HG03159 (cell line): ENCODE measurements at regions not wholly inside any gene's neighbourhood (a gene's known extent, or its start where the extent isn't known, plus 50 kb on each side); places are given as distances from the start of the nearest gene placed in this dataset.

ENCODE experiments used
- ATAC-seq: cut with Tn5 transposase; IDR thresholded peaks from one replicate; pipeline ENCODE4 v1.9.1; 2021; ENCODE audit warnings: mild to moderate bottlenecking, moderate library complexity; ENCODE audit not compliant: unreplicated experiment

- ATAC-seq = no peak
Measured at GRCh38 chr18:51907687-51908597, 432.1 kb upstream of the DCC start.

DNA sequence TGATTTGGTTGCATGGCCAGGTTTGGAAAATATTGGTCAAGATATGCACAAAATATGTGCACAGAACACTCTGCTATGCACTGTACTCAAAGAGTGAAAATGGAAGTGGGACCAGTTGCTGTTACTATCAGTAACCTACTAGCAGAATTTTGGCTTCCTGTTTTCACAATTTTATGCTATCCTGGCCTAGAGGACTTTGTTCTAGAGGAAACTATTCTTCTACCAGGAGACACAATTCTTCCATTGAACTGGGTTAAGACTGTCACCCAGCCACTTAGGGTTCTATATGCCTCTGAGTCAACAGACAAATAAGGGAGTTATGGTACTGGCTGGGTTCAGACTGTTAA lies 431.4 kb upstream of the DCC start:
- no peak for ATAC-seq

DNA sequence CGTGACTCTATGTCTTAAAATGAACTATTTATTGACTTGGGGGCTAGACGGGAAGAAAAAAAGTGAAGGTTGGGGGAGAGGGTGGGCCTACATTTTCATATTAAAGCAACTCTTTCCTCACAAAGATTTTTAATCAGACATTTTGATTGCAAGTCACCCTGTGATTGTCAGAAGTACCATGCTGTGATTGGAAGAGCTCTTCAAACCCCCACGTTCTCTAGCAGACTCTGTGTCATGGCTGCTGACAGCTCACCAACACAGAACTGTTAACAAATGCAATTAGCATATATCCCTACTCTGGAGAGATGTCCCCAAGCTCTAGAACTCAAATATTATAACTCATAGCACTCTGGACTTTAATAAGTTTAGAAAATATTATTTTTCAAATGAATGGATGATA lies 428.4 kb upstream of the DCC start:
- no peak for ATAC-seq

- ATAC-seq = no peak
Measured at GRCh38 chr18:51912381-51912780, 427.6 kb upstream of the DCC start.

- no peak for ATAC-seq
Measured at GRCh38 chr18:51915176-51915575, 424.8 kb upstream of the DCC start.

DNA sequence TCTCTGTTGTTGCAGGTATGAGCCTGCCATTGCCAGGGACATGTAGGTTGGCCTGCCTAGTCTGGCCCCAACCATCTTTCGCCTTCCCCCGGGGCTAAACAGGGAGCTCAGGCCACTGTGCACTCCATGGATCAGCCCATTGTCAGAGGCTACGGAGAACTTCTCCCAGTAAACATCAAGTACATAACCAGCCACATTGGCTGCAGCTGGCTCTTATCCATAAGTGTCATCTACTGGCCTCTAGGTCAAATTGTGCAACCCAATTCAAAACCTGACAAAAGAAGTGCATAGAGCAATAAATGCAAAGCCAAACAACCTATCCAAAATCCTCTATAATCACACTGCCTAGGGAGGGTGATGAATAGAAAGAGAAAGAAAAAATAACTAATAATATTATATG lies 418.1 kb upstream of the DCC start:
- ATAC-seq = no peak

- ATAC-seq = no peak
Measured at GRCh38 chr18:51933903-51934302, 406.1 kb upstream of the DCC start.

GRCh38 chr18:51936115-51936514 lies 403.9 kb upstream of the DCC start:
- no peak for ATAC-seq

- no peak for ATAC-seq
Measured at GRCh38 chr18:51941999-51942398, 398.0 kb upstream of the DCC start.

DNA sequence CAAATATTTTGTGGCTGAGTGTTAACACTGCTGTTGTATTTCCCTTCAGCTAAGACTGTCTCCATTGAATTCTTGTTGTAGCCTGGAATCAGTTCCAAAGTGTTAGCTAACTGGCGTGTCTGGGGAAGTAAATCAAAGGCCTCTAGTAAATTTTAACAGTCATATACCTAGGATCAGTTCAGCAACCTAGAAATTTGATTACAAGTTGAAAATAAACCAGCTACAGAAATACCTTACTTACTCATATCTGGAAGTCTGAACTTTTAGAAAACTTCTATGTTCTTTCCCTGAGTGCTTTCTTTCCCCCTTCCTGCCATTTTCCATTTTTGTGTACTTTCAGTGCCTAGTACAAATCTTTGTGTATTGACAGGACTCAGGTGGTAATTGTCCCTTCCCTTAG lies 396.7 kb upstream of the DCC start:
- no peak for ATAC-seq

DNA sequence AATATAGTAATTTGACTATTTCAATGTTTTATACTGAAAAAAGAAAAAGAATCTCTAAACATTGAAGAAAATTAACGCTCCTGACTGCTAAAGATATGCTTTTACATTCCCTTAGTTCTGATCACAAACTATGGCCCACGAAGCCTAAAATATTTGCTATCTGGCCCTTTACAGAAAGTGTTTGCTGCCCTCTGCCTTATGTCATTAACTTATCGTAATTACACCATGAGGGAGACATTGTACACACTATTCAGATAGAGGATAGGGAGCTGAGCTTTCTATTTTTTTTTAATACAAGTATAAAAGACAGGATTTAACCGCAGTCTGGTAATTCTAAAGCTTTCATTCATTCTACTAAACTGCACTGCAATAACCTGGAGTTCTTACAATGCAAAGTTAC lies 393.1 kb upstream of the DCC start:
- no peak for ATAC-seq

DNA sequence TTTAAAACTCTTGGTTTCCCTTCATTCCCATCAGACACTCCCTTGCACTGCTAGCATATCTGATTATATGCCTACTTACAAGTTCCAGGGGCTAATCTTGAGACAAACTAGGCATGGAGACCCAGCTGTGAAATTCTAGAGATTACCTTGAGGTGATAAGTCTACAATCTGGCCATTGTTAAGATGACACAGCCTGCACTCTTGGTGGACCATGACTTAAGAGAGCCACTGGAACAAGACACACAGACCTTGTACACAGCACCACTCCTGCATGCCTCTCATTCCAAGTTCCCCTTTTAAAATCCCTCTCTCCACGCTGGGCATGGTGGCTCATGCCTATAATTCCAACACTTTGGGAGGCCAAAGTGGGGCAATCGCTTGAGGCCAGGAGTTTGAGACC lies 387.2 kb upstream of the DCC start:
- ATAC-seq = peak; percentile 36

GRCh38 chr18:51953521-51953920 lies 386.5 kb upstream of the DCC start:
- peak; percentile 80 for ATAC-seq

DNA sequence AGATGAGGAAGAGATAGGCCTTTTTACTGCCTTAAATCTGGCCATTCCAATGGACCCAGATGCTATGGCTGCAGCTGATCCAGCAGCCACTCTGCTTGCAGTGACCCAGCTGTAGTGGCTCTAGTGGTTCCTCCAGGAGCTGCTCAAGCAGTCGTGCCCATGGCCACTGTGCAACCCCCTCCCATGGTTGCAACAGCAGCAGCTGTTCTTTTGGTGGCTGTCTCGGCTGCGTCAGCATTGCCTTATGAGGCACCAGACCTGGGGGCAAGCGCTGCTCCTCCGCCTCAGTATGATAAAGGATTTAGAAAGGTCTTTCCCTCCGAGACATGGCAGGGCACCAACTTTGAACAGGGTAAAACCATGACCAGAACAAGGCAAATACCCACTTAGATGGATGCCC lies 384.9 kb upstream of the DCC start:
- no peak for ATAC-seq

DNA sequence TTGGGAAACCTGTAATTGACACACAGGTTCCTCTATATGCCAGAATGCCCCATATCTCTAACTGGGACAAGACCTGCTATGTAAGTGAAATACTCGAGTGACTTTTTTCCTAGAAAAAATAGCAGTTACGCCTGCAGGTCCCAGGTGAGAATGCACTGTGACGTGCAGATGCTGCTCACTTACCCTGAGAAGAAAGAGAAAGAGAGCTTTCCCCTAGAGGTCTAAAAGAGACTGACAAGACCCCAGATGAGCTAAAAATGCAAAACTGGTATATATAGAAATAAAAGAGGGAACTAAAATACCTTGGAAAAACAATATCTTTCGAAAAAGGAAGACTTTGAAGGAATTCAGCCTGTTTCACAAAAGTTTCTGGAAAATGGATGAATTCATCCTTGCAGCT lies 383.0 kb upstream of the DCC start:
- no peak for ATAC-seq

DNA sequence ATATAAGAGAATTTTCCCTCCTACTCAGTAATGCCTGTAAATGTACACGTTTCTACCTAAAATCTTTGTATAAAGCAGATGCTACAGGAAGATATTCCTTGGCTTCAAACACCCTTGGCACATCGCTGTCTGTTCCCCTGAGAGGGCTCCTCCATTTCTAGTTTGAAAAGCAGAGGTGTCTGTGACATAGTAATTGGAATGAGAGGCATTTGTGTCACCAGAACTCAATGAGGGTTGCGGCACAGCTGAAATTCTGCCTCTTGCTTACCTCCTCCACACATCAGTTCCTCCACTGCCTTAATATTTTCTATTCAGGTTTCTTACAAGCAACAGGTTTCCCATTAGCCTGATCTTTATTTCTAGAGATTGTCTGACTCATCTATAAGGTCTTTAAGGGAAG lies 359.9 kb upstream of the DCC start:
- no peak for ATAC-seq

DNA sequence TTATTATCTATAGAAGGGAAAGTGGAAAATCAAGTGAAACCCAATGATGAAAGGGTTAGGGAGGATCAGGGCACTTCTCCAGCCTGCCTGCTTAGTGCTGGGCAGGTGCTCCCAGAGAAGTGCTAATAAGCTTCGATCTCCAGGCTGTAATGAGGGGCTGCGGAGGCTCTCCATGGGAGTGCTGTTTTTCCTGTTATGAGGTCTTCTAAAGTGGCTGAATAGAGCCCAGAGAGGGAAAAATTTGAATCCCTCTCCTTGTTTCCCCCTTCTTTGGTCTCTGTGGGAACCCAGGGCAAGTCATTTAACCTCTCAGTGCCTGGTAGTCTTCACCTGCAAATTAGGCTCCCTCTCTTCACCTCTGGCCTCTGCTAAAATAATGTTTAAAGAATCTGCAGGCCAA lies 351.7 kb upstream of the DCC start:
- ATAC-seq = no peak

GRCh38 chr18:51997129-51997528 lies 342.9 kb upstream of the DCC start:
- no peak for ATAC-seq

DNA sequence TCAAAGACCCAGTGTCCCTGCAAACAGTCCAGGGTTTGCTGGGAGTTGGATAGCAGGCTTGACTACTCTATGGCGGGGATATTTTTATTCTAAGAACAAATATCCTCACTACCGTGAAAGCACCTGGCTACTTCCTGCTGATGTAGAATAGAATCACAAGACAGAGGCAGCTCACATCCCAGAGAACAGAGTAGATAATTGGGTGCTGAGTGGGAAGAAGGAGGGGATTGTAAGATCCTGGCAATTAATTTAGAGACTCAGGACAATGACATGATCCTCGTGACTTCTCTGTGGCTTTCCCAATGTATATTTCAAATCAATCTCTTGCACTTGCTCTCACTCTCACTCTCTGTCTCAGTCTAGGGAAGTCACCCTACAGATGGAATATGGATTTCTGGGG lies 341.9 kb upstream of the DCC start:
- no peak for ATAC-seq

DNA sequence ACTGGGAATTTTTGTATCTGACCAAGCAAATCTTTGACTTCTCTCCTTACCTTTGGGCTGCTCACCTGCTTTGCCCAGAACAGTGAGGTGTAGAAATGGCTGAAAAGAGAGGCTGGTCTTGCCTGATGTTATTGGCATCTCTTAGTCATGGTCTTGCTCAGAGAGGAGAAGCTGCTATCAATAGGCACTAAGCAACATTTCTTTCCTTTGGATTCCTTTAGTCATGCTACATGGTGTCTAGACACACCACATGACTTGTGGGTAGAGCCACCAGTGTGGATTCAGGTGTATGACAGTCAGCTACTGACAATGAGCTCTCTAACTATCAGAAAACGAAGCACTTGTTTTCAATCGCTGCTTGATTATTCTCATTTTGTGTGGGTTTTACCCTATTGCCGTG lies 341.3 kb upstream of the DCC start:
- no peak for ATAC-seq

GRCh38 chr18:51999351-51999750 lies 340.6 kb upstream of the DCC start:
- ATAC-seq = no peak

DNA sequence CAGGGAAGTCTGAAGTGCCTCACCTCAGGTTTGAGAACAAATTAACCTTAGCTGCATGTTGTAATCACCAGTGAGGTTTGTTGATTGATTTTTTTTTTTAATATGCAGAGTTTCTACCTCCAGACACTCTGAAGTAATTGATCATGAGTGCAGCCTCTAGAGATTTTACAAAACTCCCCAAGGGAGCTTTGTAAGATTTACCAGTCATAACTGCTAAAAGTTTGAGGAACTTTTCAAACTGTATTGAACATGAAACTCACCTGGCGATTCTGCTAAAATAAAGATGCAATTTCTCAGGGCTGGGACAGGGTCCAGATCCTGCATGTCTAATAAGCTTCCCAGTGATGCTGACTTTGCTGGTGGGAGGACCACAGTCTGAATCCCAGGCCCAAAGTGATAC lies 339.6 kb upstream of the DCC start:
- ATAC-seq = no peak

DNA sequence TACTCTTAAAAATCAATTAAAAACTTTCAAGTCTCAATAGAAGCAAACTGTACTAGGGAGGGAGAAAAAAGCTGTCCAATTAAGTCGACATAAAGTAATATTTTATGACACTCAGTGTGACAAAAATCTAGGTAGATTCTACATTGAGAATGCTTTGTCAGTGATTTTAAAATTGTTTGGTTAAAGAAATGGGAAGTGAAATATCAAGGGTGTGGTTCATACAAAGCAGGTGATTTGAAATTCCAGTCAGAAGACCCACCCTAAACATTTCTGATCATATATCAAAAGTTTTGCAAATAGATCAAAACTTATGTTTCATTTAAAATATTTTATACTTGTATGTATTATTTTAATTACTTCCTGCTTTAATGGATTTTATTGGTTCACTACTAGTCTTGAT lies 338.9 kb upstream of the DCC start:
- ATAC-seq = no peak
